Activated CD4-positive, alpha-beta memory T cell treated with anti-CD3 and anti-CD28 coated beads, Interleukin-2, amount 10 ng/mL, durations not matched to agents 7 days and 5 days (primary cell): ENCODE measurements at regions not wholly inside any gene's neighbourhood (a gene's known extent, or its start where the extent isn't known, plus 50 kb on each side); places are given as distances from the start of the nearest gene placed in this dataset.
"Not testable (repeated sequence)": the region's sequence is repeated elsewhere in the genome, so short reads cannot be mapped to it uniquely, and the experiment has no call there.

Experiments
- CTCF ChIA-PET: fragments of 350-600 bp; sonication (Branson Sonifier 250); formaldehyde crosslinking; loops from one replicate; lab custom pipeline; 2021; ENCODE audit warnings: antibody characterized with exemption, inconsistent platforms; lab: Charles Lee
- POLR2A ChIA-PET: fragments of 350-600 bp; sonication (Branson Sonifier 250); formaldehyde crosslinking; loops from one replicate; lab custom pipeline; 2021; ENCODE audit warnings: antibody characterized with exemption; lab: Charles Lee
- DNase-seq: peaks from one replicate; pipeline ENCODE4 v3.0.0-alpha.2; 2020
- H3K27ac Mint-ChIP-seq: one replicate; pipeline ENCODE4 v1.8.0; 2021; ENCODE audit warnings: mild to moderate bottlenecking, mixed read lengths
- H3K27me3 Mint-ChIP-seq: one replicate; pipeline ENCODE4 v1.8.0; 2021; ENCODE audit warnings: mixed read lengths
- H3K36me3 Mint-ChIP-seq: one replicate; pipeline ENCODE4 v1.8.0; 2021; ENCODE audit warnings: low read depth, mixed read lengths
- H3K4me1 Mint-ChIP-seq: one replicate; pipeline ENCODE4 v1.8.0; 2021; ENCODE audit warnings: mixed read lengths
- H3K4me3 Mint-ChIP-seq: one replicate; pipeline ENCODE4 v1.8.0; 2021; ENCODE audit warnings: mild to moderate bottlenecking, mixed read lengths
- H3K9me3 Mint-ChIP-seq: one replicate; pipeline ENCODE4 v1.8.0; 2021; ENCODE audit warnings: mixed read lengths

DNA sequence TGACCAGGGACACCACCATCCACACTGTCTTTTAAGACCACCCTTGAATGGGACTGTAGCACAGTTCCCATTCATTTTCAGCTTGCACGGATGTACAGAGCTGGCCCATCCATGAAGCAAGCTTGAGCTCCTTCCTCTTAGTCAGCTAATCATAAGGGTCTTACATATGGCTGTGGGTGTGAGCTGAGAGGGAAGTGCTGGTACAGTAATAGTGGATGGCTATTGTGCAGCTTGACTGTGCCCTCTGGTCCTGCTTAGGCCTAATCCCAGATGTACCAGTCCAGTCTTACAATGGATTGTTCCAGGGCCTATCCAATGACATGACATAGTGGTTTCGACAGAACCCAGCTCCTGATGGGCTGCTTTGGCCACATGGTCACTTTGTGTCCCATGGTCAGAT is 96.9 kb upstream of the ZNF438 start:
- Mint-ChIP-seq H3K9me3 (no peaks in the 10 kb centered on the region), H3K27ac (no peak overlapping the region), H3K36me3 (no peaks in the 10 kb centered on the region), H3K4me3 (no peak overlapping the region), H3K27me3 (no peaks in the 10 kb centered on the region), H3K4me1 (peaks cover 9% of the 10 kb centered on the region)
- POLR2A ChIA-PET, result interaction anchor here (0.6 kb wide), 1 partner anchor 536 kb away, joined by 3 read pairs; no protein-coding TSS in a partner anchor
- CTCF ChIA-PET, result no interaction called here
- DNase-seq, result no peak

GRCh38 chr10:31129271-31129670 is 97.6 kb upstream of the ZNF438 start:
- Mint-ChIP-seq H3K27ac (no peak overlapping the region), H3K27me3 (no peaks in the 10 kb centered on the region), H3K9me3 (no peaks in the 10 kb centered on the region), H3K4me3 (no peak overlapping the region), H3K36me3 (no peaks in the 10 kb centered on the region), H3K4me1 (peaks cover 11% of the 10 kb centered on the region)
- DNase-seq, result no peak
- POLR2A ChIA-PET, result no interaction called here
- CTCF ChIA-PET, result no interaction called here

GRCh38 chr10:31129880-31130405 is 98.3 kb upstream of the ZNF438 start:
- Mint-ChIP-seq H3K9me3 (no peaks in the 10 kb centered on the region), H3K27ac (no peak overlapping the region), H3K27me3 (no peaks in the 10 kb centered on the region), H3K4me1 (peaks cover 18% of the 10 kb centered on the region), H3K4me3 (no peak overlapping the region), H3K36me3 (no peaks in the 10 kb centered on the region)
- DNase-seq, result no peak
- POLR2A ChIA-PET, result no interaction called here
- CTCF ChIA-PET, result no interaction called here

- no peaks in the 10 kb centered on the region for H3K27me3 Mint-ChIP-seq
- H3K9me3 Mint-ChIP-seq, result no peaks in the 10 kb centered on the region
- H3K4me1 Mint-ChIP-seq, result peaks cover 23% of the 10 kb centered on the region
- ChIA-PET POLR2A (interaction anchor here (0.6 kb wide), 1 partner anchor 577 kb away, joined by 4 read pairs; no protein-coding TSS in a partner anchor), CTCF (no interaction called here)
- no peak overlapping the region for H3K4me3 Mint-ChIP-seq
- DNase-seq, result no peak
- H3K27ac Mint-ChIP-seq, result no peak overlapping the region
- H3K36me3 Mint-ChIP-seq, result no peaks in the 10 kb centered on the region
These were observed 98.7 kb upstream of the ZNF438 start for GRCh38 chr10:31130406-31130805.

DNA sequence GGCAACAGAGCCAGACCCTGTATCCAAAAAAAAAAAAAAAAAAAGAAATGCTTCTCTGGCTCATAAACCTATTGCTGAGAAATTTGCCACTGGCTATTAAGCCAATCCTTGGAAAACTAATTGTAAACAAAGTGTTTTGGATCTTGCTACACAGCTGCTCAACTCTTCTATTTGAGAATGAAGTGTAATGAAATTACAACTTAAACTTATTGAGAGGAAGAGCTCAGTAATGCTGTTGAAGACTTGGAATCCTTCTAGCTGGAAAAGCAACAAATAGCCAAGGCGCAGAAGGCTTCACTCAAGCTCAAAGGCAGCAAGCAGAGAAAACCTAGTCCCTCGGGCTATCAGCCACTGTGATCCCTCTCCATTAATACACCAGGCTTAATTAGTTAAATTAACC is 99.6 kb upstream of the ZNF438 start:
- no peaks in the 10 kb centered on the region for H3K36me3 Mint-ChIP-seq
- POLR2A ChIA-PET, result interaction anchor here (0.6 to 0.9 kb wide), 2 partner anchors 28 to 187 kb away, joined by 3 read pairs; no protein-coding TSS in a partner anchor
- CTCF ChIA-PET, result interaction anchor here (1.3 to 1.4 kb wide), 2 partner anchors 31 to 99 kb away, joined by 3 to 6 read pairs; partner anchors contain the start of gene ZNF438
- H3K9me3 Mint-ChIP-seq, result no peaks in the 10 kb centered on the region
- no peak overlapping the region for H3K4me3 Mint-ChIP-seq
- H3K4me1 Mint-ChIP-seq, result peaks cover 31% of the 10 kb centered on the region
- no peak for DNase-seq
- no peaks in the 10 kb centered on the region for H3K27me3 Mint-ChIP-seq
- no peak overlapping the region for H3K27ac Mint-ChIP-seq

- Mint-ChIP-seq H3K4me3 (peak overlapping the region; percentile 39), H3K36me3 (no peaks in the 10 kb centered on the region), H3K27ac (peak overlapping the region; percentile 49), H3K9me3 (no peaks in the 10 kb centered on the region), H3K4me1 (peaks cover 45% of the 10 kb centered on the region), H3K27me3 (no peaks in the 10 kb centered on the region)
- ChIA-PET POLR2A (interaction anchor here (0.8 to 2.7 kb wide), 4 partner anchors 12 to 185 kb away, joined by 3 to 15 read pairs (median 8); partner anchors contain the start of gene ZNF438), CTCF (interaction anchor here (1.0 to 1.4 kb wide), 3 partner anchors 20 to 49 kb away, joined by 3 read pairs; no protein-coding TSS in a partner anchor)
- no peak for DNase-seq
These were observed 101.1 kb upstream of the ZNF438 start for GRCh38 chr10:31132681-31133244.

DNA sequence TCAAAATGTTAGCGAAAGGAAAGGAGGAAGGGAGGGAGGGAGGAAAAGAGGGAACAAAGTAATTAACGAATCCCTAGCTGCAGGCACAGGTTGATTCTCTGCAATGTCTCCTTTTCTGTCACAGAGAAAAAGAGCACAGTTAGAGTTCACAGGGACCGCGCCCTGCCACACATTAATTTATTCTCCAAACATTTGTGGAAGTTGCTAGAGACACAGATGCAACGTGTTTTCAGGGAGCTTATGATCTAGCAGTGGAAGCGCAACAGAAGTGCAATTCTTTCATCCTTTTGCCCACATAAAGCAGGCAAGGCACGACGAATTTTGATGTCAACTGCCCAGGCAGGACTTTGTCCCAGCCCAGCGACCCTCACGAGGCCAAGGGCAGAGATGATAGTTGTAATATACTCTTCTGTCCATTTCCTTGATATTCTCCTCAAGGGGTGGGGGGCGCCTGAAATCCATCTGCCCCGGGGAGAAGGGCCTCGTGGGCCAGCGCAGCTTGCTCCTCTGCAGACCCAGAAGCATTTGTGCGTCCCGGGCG is 101.7 kb upstream of the ZNF438 start:
- Mint-ChIP-seq H3K27ac (no peak overlapping the region), H3K9me3 (no peaks in the 10 kb centered on the region), H3K27me3 (no peaks in the 10 kb centered on the region), H3K4me1 (peaks cover 45% of the 10 kb centered on the region), H3K36me3 (no peaks in the 10 kb centered on the region), H3K4me3 (peak overlapping the region; percentile 32)
- no peak for DNase-seq
- ChIA-PET POLR2A (interaction anchor here (0.8 to 2.7 kb wide), 6 partner anchors 10 to 627 kb away, joined by 3 to 15 read pairs (median 5); partner anchors contain the start of gene ZNF438), CTCF (interaction anchor here (0.5 to 1.4 kb wide), 3 partner anchors 19 to 360 kb away, joined by 3 read pairs; no protein-coding TSS in a partner anchor)

DNA sequence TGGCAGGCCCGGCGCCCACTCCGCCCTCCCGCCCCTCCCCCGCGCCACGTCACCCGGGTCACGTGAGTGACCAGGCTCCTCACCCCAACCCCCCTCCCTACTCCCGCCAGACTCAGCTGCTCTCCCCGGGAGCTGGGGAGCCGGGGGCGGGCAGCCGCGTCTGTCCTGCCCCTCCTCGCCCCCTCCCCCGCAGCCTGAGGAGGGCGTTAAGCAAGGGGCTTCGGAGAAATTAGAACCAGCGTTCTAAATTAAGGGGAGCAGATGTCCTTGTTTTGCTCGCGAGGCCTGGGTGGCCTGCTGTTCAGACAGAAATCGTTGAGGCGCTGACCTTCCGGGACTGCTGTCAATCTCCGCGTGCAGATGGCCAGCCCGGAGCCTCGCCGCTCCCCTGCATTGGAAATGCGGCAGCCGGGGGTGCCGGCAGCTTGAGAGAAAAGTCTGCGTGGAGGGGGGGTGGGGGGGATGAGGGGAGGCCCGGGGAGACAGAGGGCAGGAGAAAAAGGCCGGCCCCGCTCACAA is 102.2 kb upstream of the ZNF438 start:
- ChIA-PET CTCF (interaction anchor here (0.5 to 1.4 kb wide), 3 partner anchors 19 to 359 kb away, joined by 3 read pairs; no protein-coding TSS in a partner anchor), POLR2A (interaction anchor here (0.8 to 2.7 kb wide), 8 partner anchors 8 to 626 kb away, joined by 3 to 15 read pairs (median 4); partner anchors contain the start of gene ZNF438)
- no peaks in the 10 kb centered on the region for H3K36me3 Mint-ChIP-seq
- H3K27ac Mint-ChIP-seq, result peak overlapping the region; percentile 68
- H3K27me3 Mint-ChIP-seq, result no peaks in the 10 kb centered on the region
- peak; percentile 78 for DNase-seq
- H3K9me3 Mint-ChIP-seq, result no peaks in the 10 kb centered on the region
- peak overlapping the region; percentile 73 for H3K4me3 Mint-ChIP-seq
- H3K4me1 Mint-ChIP-seq, result peaks cover 45% of the 10 kb centered on the region

DNA sequence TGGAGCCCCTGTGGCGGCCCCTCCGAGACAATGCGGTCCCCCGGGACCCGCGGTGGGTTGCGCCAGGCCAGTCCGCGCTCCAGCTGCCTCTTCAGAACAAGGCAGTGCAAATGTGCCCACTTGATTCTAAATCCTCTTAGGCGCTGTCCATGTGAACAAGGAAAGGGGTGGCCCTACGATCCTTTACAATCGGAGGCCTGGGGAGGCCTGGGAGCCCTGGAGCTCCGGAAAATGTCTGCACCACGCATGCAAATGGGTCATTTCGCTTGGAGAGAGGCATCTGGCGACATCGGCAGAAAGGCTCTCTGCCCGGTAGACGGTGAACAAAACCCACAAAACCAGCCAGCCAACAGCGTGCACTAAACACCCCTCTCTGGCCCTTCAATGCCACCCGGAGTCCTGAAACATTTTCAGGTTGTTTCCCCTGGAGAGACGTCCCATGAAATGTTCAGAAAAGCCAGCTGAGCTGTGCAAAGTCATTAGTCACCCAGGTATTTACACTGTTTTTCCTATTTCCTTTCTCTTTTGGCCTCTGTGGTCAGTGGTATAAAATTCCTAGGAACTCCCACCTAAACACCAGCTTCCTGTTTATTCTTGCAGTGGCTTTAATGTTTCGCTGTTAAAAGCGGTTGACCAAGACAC is 102.8 kb upstream of the ZNF438 start:
- H3K27me3 Mint-ChIP-seq, result no peaks in the 10 kb centered on the region
- peaks cover 45% of the 10 kb centered on the region for H3K4me1 Mint-ChIP-seq
- H3K9me3 Mint-ChIP-seq, result no peaks in the 10 kb centered on the region
- no peaks in the 10 kb centered on the region for H3K36me3 Mint-ChIP-seq
- peak overlapping the region; percentile 73 for H3K4me3 Mint-ChIP-seq
- peak; percentile 34 for DNase-seq
- CTCF ChIA-PET, result interaction anchor here (0.5 kb wide), 1 partner anchor 358 kb away, joined by 3 read pairs; no protein-coding TSS in a partner anchor
- H3K27ac Mint-ChIP-seq, result peak overlapping the region; percentile 85
- POLR2A ChIA-PET, result interaction anchor here (0.9 to 2.7 kb wide), 7 partner anchors 9 to 626 kb away, joined by 3 to 15 read pairs (median 4); no protein-coding TSS in a partner anchor

GRCh38 chr10:31135171-31135570 is 103.5 kb upstream of the ZNF438 start:
- ChIA-PET CTCF (no interaction called here), POLR2A (interaction anchor here (1.4 to 2.7 kb wide), 4 partner anchors 9 to 183 kb away, joined by 4 to 15 read pairs (median 4); no protein-coding TSS in a partner anchor)
- Mint-ChIP-seq H3K36me3 (no peaks in the 10 kb centered on the region), H3K27me3 (no peaks in the 10 kb centered on the region), H3K27ac (peak overlapping the region; percentile 85), H3K4me3 (peak overlapping the region; percentile 73), H3K4me1 (peaks cover 45% of the 10 kb centered on the region), H3K9me3 (no peaks in the 10 kb centered on the region)
- DNase-seq, result no peak

GRCh38 chr10:31135791-31136190 is 104.1 kb upstream of the ZNF438 start:
- peaks cover 45% of the 10 kb centered on the region for H3K4me1 Mint-ChIP-seq
- H3K36me3 Mint-ChIP-seq, CTCF ChIA-PET, H3K4me3 Mint-ChIP-seq, DNase-seq, H3K27me3 Mint-ChIP-seq, H3K9me3 Mint-ChIP-seq: not testable (repeated sequence)
- H3K27ac Mint-ChIP-seq, result peak overlapping the region; percentile 16
- POLR2A ChIA-PET, result interaction anchor here (1.3 to 1.7 kb wide), 2 partner anchors 137 to 183 kb away, joined by 4 read pairs; partner anchors contain the start of gene ZEB1

GRCh38 chr10:31136386-31136785 is 104.7 kb upstream of the ZNF438 start:
- H3K27me3 Mint-ChIP-seq, result no peaks in the 10 kb centered on the region
- ChIA-PET POLR2A (interaction anchor here (1.3 kb wide), 1 partner anchor 182 kb away, joined by 4 read pairs; the partner anchor contains the start of gene ZEB1), CTCF (interaction anchor here (1.3 kb wide), 1 partner anchor 105 kb away, joined by 3 read pairs; the partner anchor contains the start of gene ZNF438)
- DNase-seq, result no peak
- H3K4me3 Mint-ChIP-seq, result no peak overlapping the region
- H3K27ac Mint-ChIP-seq, result peak overlapping the region; percentile 16
- H3K4me1 Mint-ChIP-seq, result peaks cover 45% of the 10 kb centered on the region
- H3K36me3 Mint-ChIP-seq, result no peaks in the 10 kb centered on the region
- no peaks in the 10 kb centered on the region for H3K9me3 Mint-ChIP-seq
